AG04449 (cell line): ENCODE measurements at regions not wholly inside any gene's neighbourhood (a gene's known extent, or its start where the extent isn't known, plus 50 kb on each side); places are given as distances from the start of the nearest gene placed in this dataset.

ENCODE experiments used
- CTCF ChIA-PET: fragments of 350-600 bp; formaldehyde crosslinking; extraction: SDS; loops from one replicate; lab custom pipeline; 2021; ENCODE audit warnings: antibody characterized with exemption; lab: Yijun Ruan, JAX
- POLR2A ChIA-PET: fragments of 400-600, 350-600 bp; formaldehyde crosslinking; extraction: SDS; loops from one replicate; lab custom pipeline; 2020; ENCODE audit warnings: antibody characterized with exemption, inconsistent platforms; lab: Yijun Ruan, JAX
- DNase-seq: peaks from one replicate; pipeline ENCODE4 v3.0.0-alpha.2; 2010; ENCODE audit warnings: low read depth, low spot score
- H3K4me3 ChIP-seq: 2 replicates; pipeline ENCODE4 v1.5.1; 2011; ENCODE audit warnings: low read depth, mild to moderate bottlenecking, control low read depth, low read length
- TF ChIP-seq, protein P1 (sequence below): IDR thresholded peaks from one replicate; pipeline ENCODE4 v1.5.1; 2011; ENCODE audit warnings: mild to moderate bottlenecking, moderate library complexity, low read length, control low read depth, inconsistent platforms; ENCODE audit not compliant: insufficient read depth; ENCODE audit errors: missing control alignments

DNA sequence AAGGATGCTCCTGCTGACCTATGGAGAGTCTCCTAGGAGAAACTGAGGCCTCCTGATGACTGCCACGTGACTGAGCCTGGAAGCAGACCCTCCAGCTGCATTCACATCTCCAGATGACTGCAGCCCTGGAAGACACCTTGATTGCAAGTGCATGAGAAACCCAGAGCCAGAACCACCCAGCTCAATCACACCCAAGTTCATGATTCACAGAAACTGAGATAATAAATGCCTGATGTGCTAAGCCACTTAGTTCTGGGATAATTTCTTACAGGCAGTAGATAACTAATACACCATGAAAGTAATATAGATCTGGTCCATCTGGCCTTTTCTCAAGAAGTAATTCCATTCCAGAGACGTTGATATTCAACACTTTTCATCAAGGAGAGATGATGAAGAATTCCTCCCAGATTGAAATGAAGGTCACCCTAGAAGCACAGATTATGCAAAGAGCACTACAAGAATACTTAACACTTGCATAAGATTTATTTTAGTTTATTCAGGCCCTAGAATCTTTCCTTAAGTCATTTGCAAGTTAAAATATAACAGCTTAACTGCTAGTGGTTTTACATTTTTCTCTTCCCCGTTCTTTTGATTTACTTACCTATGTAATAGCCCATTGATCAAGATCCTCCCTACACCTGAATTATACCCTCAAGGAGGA lies 208.2 kb upstream of the INHBA start:
- ChIA-PET POLR2A (no interaction called here), CTCF (interaction anchor here (2.8 kb wide), 1 partner anchor 30 kb away, joined by 8 read pairs; no protein-coding TSS in a partner anchor)
- H3K4me3 ChIP-seq, result no peak overlapping the region
- TF ChIP-seq, protein P1, sequence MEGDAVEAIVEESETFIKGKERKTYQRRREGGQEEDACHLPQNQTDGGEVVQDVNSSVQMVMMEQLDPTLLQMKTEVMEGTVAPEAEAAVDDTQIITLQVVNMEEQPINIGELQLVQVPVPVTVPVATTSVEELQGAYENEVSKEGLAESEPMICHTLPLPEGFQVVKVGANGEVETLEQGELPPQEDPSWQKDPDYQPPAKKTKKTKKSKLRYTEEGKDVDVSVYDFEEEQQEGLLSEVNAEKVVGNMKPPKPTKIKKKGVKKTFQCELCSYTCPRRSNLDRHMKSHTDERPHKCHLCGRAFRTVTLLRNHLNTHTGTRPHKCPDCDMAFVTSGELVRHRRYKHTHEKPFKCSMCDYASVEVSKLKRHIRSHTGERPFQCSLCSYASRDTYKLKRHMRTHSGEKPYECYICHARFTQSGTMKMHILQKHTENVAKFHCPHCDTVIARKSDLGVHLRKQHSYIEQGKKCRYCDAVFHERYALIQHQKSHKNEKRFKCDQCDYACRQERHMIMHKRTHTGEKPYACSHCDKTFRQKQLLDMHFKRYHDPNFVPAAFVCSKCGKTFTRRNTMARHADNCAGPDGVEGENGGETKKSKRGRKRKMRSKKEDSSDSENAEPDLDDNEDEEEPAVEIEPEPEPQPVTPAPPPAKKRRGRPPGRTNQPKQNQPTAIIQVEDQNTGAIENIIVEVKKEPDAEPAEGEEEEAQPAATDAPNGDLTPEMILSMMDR, result no peak
- DNase-seq, result no peak

DNA sequence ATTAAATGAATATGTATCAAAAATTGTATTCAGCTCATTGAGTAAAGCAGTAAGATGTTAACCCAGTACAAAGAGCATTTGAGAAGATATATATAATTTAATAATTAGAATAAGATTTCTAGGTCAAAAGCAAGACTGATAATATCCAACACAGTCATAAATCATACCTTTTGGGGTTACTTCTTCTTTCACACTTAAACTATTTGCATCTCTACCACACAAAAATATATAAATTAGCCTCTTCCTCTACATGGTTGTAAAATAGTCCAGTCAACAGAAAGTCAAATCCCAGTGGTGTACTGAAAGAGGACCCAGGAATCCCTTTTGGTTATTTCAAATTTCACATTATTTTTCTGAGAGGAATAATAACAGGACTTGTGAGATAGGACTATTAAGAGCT lies 204.6 kb upstream of the INHBA start:
- TF ChIP-seq, protein P1, result no peak
- no peak overlapping the region for H3K4me3 ChIP-seq
- no peak for DNase-seq
- CTCF ChIA-PET, result interaction anchor here (1.5 kb wide), 1 partner anchor 20 kb away, joined by 4 read pairs; no protein-coding TSS in a partner anchor
- POLR2A ChIA-PET, result no interaction called here

DNA sequence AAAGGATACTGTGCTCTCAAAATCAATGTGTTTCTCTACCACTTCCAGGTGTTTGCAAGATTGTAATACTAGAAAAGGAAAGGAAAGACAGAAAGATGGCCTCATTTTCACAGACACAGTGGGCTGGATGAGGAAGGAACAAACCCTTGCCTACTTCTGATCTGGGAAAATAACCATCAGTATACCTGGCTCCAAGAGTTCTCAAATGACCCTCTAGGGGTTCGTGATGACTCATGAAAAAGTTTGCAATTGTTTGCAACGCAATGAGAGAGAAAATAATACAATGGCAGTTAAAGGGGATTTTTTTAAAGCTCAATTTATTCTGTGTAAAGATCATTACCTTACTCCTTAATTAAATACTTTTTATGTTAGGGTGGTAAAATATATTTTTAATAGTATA lies 197.6 kb upstream of the INHBA start:
- TF ChIP-seq, protein P1, result no peak
- H3K4me3 ChIP-seq, result no peak overlapping the region
- CTCF ChIA-PET, result interaction anchor here (0.9 to 2.7 kb wide), 6 partner anchors 11 to 43 kb away, joined by 3 to 10 read pairs (median 4); no protein-coding TSS in a partner anchor
- POLR2A ChIA-PET, result no interaction called here
- DNase-seq, result no peak

DNA sequence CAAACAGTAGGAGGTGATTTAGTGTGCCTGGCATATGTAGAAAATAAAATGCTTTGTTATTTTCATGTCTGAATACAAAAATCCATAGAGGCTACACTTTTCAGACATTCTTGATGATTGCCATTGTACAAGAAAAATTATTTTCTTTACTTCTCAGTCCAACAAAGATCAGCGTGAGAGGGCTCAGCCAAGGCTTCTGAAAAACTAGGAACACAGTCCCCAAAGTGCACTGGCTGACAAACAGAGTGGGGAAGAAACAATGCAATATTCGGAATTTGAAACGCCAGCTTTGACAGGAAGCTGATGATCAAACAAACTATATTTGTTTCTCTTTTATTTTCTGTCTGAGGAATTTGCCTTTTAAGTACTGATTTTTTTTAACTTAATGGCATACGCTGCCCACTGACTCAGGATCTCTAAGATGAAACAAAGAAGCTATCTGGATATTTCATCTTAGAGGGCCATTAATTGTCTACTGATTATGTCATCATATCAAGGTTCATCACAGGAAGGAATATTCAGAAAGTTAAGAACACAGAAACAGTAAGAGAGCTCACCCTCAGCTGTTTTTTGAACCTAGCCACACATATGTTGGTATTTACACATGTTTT lies 197.0 kb upstream of the INHBA start:
- CTCF ChIA-PET, result interaction anchor here (0.9 to 2.7 kb wide), 5 partner anchors 11 to 43 kb away, joined by 3 to 10 read pairs (median 4); no protein-coding TSS in a partner anchor
- TF ChIP-seq, protein P1, result no peak

DNA sequence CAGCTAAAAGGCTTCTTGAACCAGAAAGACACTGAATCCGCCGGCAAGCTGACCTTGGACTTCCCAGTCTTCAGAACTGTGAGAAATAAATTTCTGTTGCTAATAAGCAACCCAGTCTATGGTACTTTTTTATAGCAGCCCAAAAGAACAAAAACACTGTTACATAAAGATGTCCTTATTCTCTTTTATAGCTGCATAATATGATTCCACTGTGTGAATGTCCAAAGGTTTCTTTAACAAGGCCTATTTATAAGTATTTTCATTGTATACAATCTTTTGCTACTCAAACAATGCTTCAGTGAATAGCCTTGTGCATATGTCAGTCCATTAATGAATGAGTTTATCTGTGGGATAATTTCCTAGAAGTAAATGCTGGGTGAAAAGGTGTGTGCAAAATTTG lies 190.8 kb upstream of the INHBA start:
- DNase-seq, result no peak
- CTCF ChIA-PET, result no interaction called here
- TF ChIP-seq, protein P1, result no peak
- H3K4me3 ChIP-seq, result no peak overlapping the region
- POLR2A ChIA-PET, result no interaction called here

More for the DNA sequence above, 197.0 kb upstream of the INHBA start:
- no peak for DNase-seq
- no peak overlapping the region for H3K4me3 ChIP-seq
- POLR2A ChIA-PET, result interaction anchor here (0.5 kb wide), 1 partner anchor 41 kb away, joined by 3 read pairs; no protein-coding TSS in a partner anchor

DNA sequence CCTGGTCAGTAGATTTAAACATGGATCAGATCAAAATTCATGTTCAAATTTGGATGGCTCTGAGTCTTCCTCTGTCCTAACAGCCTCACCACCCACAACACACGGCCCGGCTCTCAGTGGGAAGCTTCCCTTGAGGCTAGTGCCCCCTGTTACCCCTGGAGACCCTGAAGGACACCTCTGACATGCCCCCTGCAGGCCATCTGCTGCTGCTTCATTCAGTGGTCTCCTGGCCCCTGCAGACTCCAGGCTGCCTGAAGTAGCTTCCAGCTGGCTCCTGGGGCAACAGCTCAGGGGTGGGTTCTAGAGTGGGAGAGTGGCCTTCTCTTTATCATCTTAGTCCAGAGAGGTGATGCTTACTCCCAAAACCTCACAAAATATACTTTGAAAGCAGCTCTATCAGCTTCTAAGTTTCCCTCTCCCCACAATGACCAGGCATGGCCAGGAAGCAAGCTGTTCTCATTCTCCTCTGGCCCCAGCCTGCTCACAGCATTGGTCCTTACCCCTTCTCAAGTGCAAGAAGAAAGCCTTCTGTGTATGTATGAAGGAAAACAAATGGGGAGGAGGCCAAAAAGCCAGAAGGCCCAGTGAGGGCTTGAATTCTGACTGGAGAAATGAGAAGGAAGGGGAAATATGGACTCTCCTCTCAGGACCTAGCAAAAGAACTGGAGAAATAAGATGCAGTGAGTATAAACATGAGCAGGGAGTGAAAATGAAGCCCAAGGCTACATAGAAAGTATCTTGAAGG lies 189.6 kb upstream of the INHBA start:
- CTCF ChIA-PET, result interaction anchor here (1.3 to 1.7 kb wide), 6 partner anchors 9 to 187 kb away, joined by 3 to 6 read pairs (median 6); no protein-coding TSS in a partner anchor

More for the DNA sequence above, 189.6 kb upstream of the INHBA start:
- POLR2A ChIA-PET, result interaction anchor here (0.7 kb wide), 1 partner anchor 828 kb away, joined by 3 read pairs; no protein-coding TSS in a partner anchor
- TF ChIP-seq, protein P1, result peak; percentile 3
- no peak for DNase-seq
- no peak overlapping the region for H3K4me3 ChIP-seq
